ENCODE measurements at regions not wholly inside any gene's neighbourhood (a gene's known extent, or its start where the extent isn't known, plus 50 kb on each side); places are given as distances from the start of the nearest gene placed in this dataset.
A peak's percentile ranks its signal among the peaks of the same experiment; 100 is the strongest.

GRCh38 chr6:125544819-125545218, 204.6 kb upstream of the HEY2 start:
- DNase-seq (ENCODE audit: low spot score): no peak

GRCh38 chr6:125546841-125547251, 202.6 kb upstream of the HEY2 start:
- no peak for DNase-seq (ENCODE audit: low spot score)

GRCh38 chr6:125547381-125547780, 202.1 kb upstream of the HEY2 start:
- no peak for DNase-seq (ENCODE audit: low spot score)

DNA sequence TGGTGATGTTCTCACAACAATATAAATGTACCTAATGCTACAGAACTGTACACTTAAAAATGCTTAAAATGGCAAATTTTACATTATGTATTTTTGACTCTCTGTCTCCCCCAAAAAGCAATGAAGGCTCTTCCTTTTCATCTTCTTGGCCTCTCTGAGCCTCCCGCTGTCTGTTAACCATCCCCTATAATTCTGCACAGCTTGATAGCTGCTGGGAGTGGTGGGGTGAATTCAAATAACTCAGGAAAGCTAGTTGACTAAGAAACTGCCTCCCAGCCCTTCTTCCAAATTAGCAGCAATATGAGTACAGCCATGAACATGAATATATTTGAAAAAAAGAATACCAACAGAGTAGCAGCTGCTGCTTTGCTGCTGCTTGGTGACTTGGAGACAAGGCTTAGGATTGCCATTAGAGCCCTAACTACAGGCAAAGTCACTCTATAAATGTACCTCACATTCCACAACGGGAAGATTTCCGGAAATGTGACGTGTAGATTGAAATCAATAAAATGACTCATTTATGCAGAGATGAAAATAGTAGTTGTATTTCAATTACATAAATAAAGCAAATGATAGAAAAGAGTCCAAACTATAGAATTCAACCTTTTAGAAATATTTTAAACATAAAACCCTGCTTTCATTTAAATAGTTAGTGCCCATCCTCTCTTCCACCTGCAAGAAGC, 200.1 kb upstream of the HEY2 start:
- no peak for DNase-seq (ENCODE audit: low spot score)

- no peak for DNase-seq (ENCODE audit: low spot score)
Observed at GRCh38 chr6:125550892-125551291, 198.5 kb upstream of the HEY2 start.

DNA sequence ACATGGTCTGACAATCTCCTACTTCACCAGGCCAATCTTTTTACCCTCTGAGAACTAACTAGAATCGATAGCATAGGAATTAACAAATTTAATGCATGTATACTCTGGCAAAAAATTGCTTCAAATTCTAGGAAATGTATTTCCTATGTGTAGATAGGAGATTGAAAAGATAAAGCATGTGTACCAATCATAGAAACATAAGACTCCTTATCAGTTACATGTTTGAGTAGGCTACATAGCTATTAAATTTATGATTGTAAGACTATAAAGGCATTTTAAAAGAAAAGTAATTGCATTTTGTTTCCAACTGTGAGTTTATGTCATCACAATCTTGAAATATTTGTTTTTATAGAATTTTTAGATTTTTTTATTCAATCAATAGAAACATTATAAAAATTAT, 196.6 kb upstream of the HEY2 start:
- no peak for DNase-seq (ENCODE audit: low spot score)

- no peak for DNase-seq (ENCODE audit: low spot score)
Observed at GRCh38 chr6:125554456-125554855, 195.0 kb upstream of the HEY2 start.

- DNase-seq (ENCODE audit: low spot score): no peak
Observed at GRCh38 chr6:125558241-125558843, 191.1 kb upstream of the HEY2 start.

- no peak for DNase-seq (ENCODE audit: low spot score)
Observed at GRCh38 chr6:125558907-125559306, 190.5 kb upstream of the HEY2 start.

GRCh38 chr6:125562156-125562555, 187.3 kb upstream of the HEY2 start:
- no peak for DNase-seq (ENCODE audit: low spot score)

DNA sequence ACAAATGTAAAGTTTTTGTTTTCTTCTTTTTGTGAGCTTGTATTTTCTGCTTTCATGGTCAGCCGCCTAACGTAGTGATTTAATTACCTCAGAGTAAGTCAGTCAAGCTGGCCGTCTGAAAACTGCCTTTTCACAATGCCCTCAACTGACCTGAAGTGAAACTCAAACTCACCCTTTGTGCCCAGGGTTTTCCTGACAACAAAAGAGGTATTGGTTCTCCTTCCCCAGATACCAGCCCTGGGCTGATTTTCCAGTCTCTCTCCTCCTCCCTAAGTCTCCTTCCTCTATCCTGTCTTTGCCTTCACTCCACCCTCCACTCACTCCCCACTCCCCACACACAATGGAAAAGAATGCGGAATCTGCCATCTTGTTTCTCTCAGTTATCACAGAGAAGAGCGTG, 184.5 kb upstream of the HEY2 start:
- DNase-seq (ENCODE audit: low spot score): no peak

GRCh38 chr6:125567407-125567806, 182.0 kb upstream of the HEY2 start:
- DNase-seq (ENCODE audit: low spot score): no peak

- DNase-seq (ENCODE audit: low spot score): no peak
Observed at GRCh38 chr6:125568609-125569008, 180.8 kb upstream of the HEY2 start.

GRCh38 chr6:125570526-125570925, 178.9 kb upstream of the HEY2 start:
- DNase-seq (ENCODE audit: low spot score): no peak

GRCh38 chr6:125571207-125571755, 178.2 kb upstream of the HEY2 start:
- DNase-seq (ENCODE audit: low spot score): no peak

GRCh38 chr6:125574604-125575003, 174.8 kb upstream of the HEY2 start:
- DNase-seq (ENCODE audit: low spot score): no peak

- no peak for DNase-seq (ENCODE audit: low spot score)
Observed at GRCh38 chr6:125577124-125577662, 172.2 kb upstream of the HEY2 start.

GRCh38 chr6:125584468-125584939, 164.9 kb upstream of the HEY2 start:
- DNase-seq (ENCODE audit: low spot score): peak; percentile 95

- DNase-seq (ENCODE audit: low spot score): no peak
Observed at GRCh38 chr6:125585470-125585869, 164.0 kb upstream of the HEY2 start.

- DNase-seq (ENCODE audit: low spot score): no peak
Observed at GRCh38 chr6:125586074-125586473, 163.4 kb upstream of the HEY2 start.

DNA sequence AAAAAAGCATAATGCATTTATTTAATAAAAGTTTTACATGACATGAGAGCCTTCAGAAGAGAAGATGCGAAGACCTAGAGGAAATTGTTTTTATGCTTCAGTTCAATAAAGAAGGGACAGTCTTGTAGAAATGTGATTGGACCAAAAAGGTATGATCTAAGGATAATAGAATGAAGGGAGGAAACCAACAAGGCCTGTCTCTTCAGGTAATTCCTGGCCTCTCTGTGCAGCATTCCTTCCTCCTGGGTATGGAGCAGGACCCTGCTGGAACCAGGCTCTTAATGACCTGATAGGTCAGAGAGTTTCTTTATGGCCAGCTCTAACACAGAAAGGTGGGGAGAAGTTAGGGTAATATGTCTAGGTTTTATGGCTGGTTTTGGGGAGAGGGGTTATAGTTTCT, 162.8 kb upstream of the HEY2 start:
- no peak for DNase-seq (ENCODE audit: low spot score)

DNA sequence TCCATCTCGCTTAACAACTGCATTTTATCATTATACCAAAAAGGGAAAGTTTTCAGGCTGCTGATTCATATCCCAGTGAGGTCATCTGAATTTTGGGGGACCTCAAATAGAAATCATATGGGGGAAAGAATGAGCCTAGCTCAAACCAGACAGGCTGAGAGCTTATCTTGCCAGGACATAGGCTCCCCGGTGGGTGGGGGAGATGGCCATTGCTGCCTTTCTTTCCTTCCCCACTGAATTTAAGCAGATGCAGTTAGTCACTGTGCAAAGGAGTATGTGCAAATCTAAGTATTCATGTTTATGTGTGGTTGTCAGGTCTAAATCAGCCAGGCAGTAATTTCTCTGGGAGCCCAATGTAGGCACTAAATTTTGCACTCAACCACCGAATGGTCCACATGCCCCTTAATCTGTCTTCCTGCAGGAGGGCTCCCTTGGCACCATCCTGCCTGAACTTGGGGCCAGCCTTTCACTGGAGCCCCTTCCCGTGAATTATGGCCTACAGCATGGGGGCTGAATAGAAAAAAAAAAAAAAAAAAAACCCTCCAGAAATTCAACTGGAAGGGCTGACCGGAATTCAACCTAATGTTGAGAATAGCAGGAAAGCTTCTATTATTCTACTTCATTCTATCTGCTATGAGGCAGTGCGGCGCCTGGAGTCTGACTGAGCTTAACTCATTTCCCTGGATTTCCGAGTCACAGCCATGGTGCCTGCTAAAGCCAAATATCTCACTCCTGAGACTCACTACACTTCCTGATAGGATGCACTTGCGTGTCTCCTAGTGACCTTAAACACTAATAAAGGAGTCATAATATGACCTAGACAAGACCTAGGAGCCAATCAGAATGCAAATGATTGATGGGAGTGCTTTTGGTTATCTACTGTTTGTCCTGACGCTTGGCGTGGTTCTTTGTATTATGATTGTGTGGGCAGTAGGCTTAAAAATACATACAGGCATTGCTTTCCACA, 161.5 kb upstream of the HEY2 start:
- DNase-seq (ENCODE audit: low spot score): no peak

Data from pons (tissue), 1 donor.